ENCODE measurements at regions not wholly inside any gene's neighbourhood (a gene's known extent, or its start where the extent isn't known, plus 50 kb on each side); places are given as distances from the start of the nearest gene placed in this dataset.

GRCh38 chr16:48013491-48013901, 142.3 kb downstream of the ABCC12 start:
- DNase-seq (ENCODE audit: low read depth in 2 of 2), result peak in 1 of 2 donors; percentile 76
- no peak overlapping the region for H3K4me2 ChIP-seq (ENCODE audit: extremely low read depth, insufficient read depth, low read length)

GRCh38 chr16:48011878-48012658, 143.7 kb downstream of the ABCC12 start:
- H3K4me3 ChIP-seq (replicated peaks in 1 of 4; ENCODE audit: control extremely low read depth in 1 of 4, insufficient read depth in 1 of 4, low read depth in 3 of 4, low read length in 4 of 4), result no peak overlapping the region
- TF ChIP-seq CTCF (conservative IDR thresholded peaks at IDR 0.05 in 1 of 2, IDR thresholded peaks at IDR 0.05 in 1 of 2; ENCODE audit: low read depth in 1 of 2, low read length in 2 of 2), result no peak
- TF ChIP-seq EZH2 (IDR thresholded peaks at IDR 0.05; ENCODE audit: low read length, missing control alignments), result no peak
- H3K9ac ChIP-seq (ENCODE audit: insufficient read depth, low read length), result no peak overlapping the region
- no peak overlapping the region for H2AFZ ChIP-seq (ENCODE audit: low read length)
- no peaks in the 10 kb centered on the region for H3K4me1 ChIP-seq (ENCODE audit: control insufficient read depth, extremely low read depth, insufficient read depth, low read length)
- H3K36me3 ChIP-seq (ENCODE audit: control insufficient read depth, insufficient read depth, low read length), result no peaks in the 10 kb centered on the region
- no peak overlapping the region for H3K4me2 ChIP-seq (ENCODE audit: extremely low read depth, insufficient read depth, low read length)
- no peaks in the 10 kb centered on the region for H3K9me3 ChIP-seq (ENCODE audit: control insufficient read depth, insufficient read depth, low read depth, low read length)
- no peaks in the 10 kb centered on the region for H4K20me1 ChIP-seq (ENCODE audit: control insufficient read depth, extremely low read depth, insufficient read depth, low read length)
- DNase-seq (ENCODE audit: low read depth in 2 of 2), result no peak
- H3K79me2 ChIP-seq (ENCODE audit: control insufficient read depth, insufficient read depth, low read length), result no peaks in the 10 kb centered on the region
- no peaks in the 10 kb centered on the region for H3K27me3 ChIP-seq (ENCODE audit: control insufficient read depth, insufficient read depth, low read length)
- no peak overlapping the region for H3K27ac ChIP-seq (ENCODE audit: insufficient read depth, low read length)

More at GRCh38 chr16:48013491-48013901, 142.3 kb downstream of the ABCC12 start:
- Histone ChIP-seq H3K36me3 (ENCODE audit: control insufficient read depth, insufficient read depth, low read length) (no peaks in the 10 kb centered on the region), H4K20me1 (ENCODE audit: control insufficient read depth, extremely low read depth, insufficient read depth, low read length) (no peaks in the 10 kb centered on the region), H3K27me3 (ENCODE audit: control insufficient read depth, insufficient read depth, low read length) (no peaks in the 10 kb centered on the region), H3K9me3 (ENCODE audit: control insufficient read depth, insufficient read depth, low read depth, low read length) (no peaks in the 10 kb centered on the region), H3K4me3 (replicated peaks in 1 of 4; ENCODE audit: control extremely low read depth in 1 of 4, insufficient read depth in 1 of 4, low read depth in 3 of 4, low read length in 4 of 4) (no peak overlapping the region), H2AFZ (ENCODE audit: low read length) (no peak overlapping the region), H3K9ac (ENCODE audit: insufficient read depth, low read length) (no peak overlapping the region), H3K27ac (ENCODE audit: insufficient read depth, low read length) (no peak overlapping the region), H3K79me2 (ENCODE audit: control insufficient read depth, insufficient read depth, low read length) (no peaks in the 10 kb centered on the region), H3K4me1 (ENCODE audit: control insufficient read depth, extremely low read depth, insufficient read depth, low read length) (no peaks in the 10 kb centered on the region)
- no peak for TF ChIP-seq CTCF (conservative IDR thresholded peaks at IDR 0.05 in 1 of 2, IDR thresholded peaks at IDR 0.05 in 1 of 2; ENCODE audit: low read depth in 1 of 2, low read length in 2 of 2)
- no peak for TF ChIP-seq EZH2 (IDR thresholded peaks at IDR 0.05; ENCODE audit: low read length, missing control alignments)

- Histone ChIP-seq H2AFZ (ENCODE audit: low read length) (no peak overlapping the region), H3K4me1 (ENCODE audit: control insufficient read depth, extremely low read depth, insufficient read depth, low read length) (no peaks in the 10 kb centered on the region), H4K20me1 (ENCODE audit: control insufficient read depth, extremely low read depth, insufficient read depth, low read length) (no peaks in the 10 kb centered on the region), H3K36me3 (ENCODE audit: control insufficient read depth, insufficient read depth, low read length) (no peaks in the 10 kb centered on the region), H3K27me3 (ENCODE audit: control insufficient read depth, insufficient read depth, low read length) (no peaks in the 10 kb centered on the region), H3K79me2 (ENCODE audit: control insufficient read depth, insufficient read depth, low read length) (no peaks in the 10 kb centered on the region), H3K4me2 (ENCODE audit: extremely low read depth, insufficient read depth, low read length) (no peak overlapping the region), H3K9ac (ENCODE audit: insufficient read depth, low read length) (no peak overlapping the region), H3K27ac (ENCODE audit: insufficient read depth, low read length) (no peak overlapping the region), H3K4me3 (replicated peaks in 1 of 4; ENCODE audit: control extremely low read depth in 1 of 4, insufficient read depth in 1 of 4, low read depth in 3 of 4, low read length in 4 of 4) (no peak overlapping the region), H3K9me3 (ENCODE audit: control insufficient read depth, insufficient read depth, low read depth, low read length) (no peaks in the 10 kb centered on the region)
- no peak for DNase-seq (ENCODE audit: low read depth in 2 of 2)
- TF ChIP-seq EZH2 (IDR thresholded peaks at IDR 0.05; ENCODE audit: low read length, missing control alignments) (no peak), CTCF (conservative IDR thresholded peaks at IDR 0.05 in 1 of 2, IDR thresholded peaks at IDR 0.05 in 1 of 2; ENCODE audit: low read depth in 1 of 2, low read length in 2 of 2) (no peak)
Observed at GRCh38 chr16:48011466-48011865, 144.3 kb downstream of the ABCC12 start.

Measured in fibroblast of lung (primary cell).